IMR-90 (cell line): ENCODE measurements at regions not wholly inside any gene's neighbourhood (a gene's known extent, or its start where the extent isn't known, plus 50 kb on each side); places are given as distances from the start of the nearest gene placed in this dataset.

ENCODE experiments used
- ATAC-seq: fragments of 200-7000 bp; cut with Tn5 transposase; 2 replicates; pipeline ENCODE4 v1.9.1; 2020; ENCODE audit warnings: low read depth, mild to moderate bottlenecking, moderate library complexity
- BruUV-seq: library from RNA; stranded (reverse); fragments of 400-500 nt; replicated peaks from 2 replicates; lab custom pipeline; 2021; lab: Mats Ljungman, UMichigan
- CTCF ChIA-PET: fragments of 300-600 bp; formaldehyde crosslinking; extraction: SDS; loops from one replicate; lab custom pipeline; 2021; ENCODE audit warnings: antibody characterized with exemption; lab: Yijun Ruan, JAX
- POLR2A ChIA-PET: fragments of 300-600 bp; sonication (Branson Sonifier 250); formaldehyde crosslinking; loops from one replicate; lab custom pipeline; 2022; ENCODE audit warnings: antibody characterized with exemption; ENCODE audit not compliant: unreplicated experiment; lab: Charles Lee
- DNase-seq: peaks from one replicate; pipeline ENCODE4 v3.0.0; 2013
- H2AFZ ChIP-seq: replicated peaks from 2 replicates; pipeline ENCODE3; 2013; ENCODE audit warnings: low read length, mild to moderate bottlenecking; ENCODE audit not compliant: poor library complexity
- H2AK5ac ChIP-seq: 2 replicates; pipeline ENCODE4 v1.6.1; 2013; ENCODE audit warnings: low read depth, low read length, inconsistent platforms
- H2AK9ac ChIP-seq: replicated peaks from 2 replicates; pipeline ENCODE3; 2013; ENCODE audit warnings: mild to moderate bottlenecking, low read depth, low read length, moderate library complexity; ENCODE audit not compliant: poor library complexity
- H2BK120ac ChIP-seq: 2 replicates; pipeline ENCODE4 v1.6.1; 2013; ENCODE audit warnings: low read depth, low read length, inconsistent platforms
- H2BK15ac ChIP-seq: 3 replicates; pipeline ENCODE4 v1.6.1; 2013; ENCODE audit warnings: low read depth, low read length, inconsistent platforms
- H2BK20ac ChIP-seq: 2 replicates; pipeline ENCODE4 v1.6.1; 2013; ENCODE audit warnings: low read depth, mild to moderate bottlenecking, inconsistent platforms, low read length, moderate library complexity
- H2BK5ac ChIP-seq: 2 replicates; pipeline ENCODE4 v1.6.1; 2013; ENCODE audit warnings: mild to moderate bottlenecking, low read depth, low read length, inconsistent platforms; ENCODE audit not compliant: poor library complexity, severe bottlenecking
- H3K14ac ChIP-seq: replicated peaks from 2 replicates; pipeline ENCODE4 v1.6.1; 2013; ENCODE audit warnings: low read depth, low read length, inconsistent platforms
- H3K18ac ChIP-seq: 2 replicates; pipeline ENCODE4 v1.6.1; 2013; ENCODE audit warnings: low read depth, low read length, control low read depth
- H3K23ac ChIP-seq: 2 replicates; pipeline ENCODE4 v1.6.1; 2013; ENCODE audit warnings: low read depth, low read length, inconsistent platforms
- H3K27ac ChIP-seq: 2 replicates; pipeline ENCODE4 v1.5.1; 2013; ENCODE audit warnings: mild to moderate bottlenecking, control low read depth, low read length; ENCODE audit not compliant: insufficient read depth
- H3K27me3 ChIP-seq: 2 replicates; pipeline ENCODE4 v1.6.1; 2013; ENCODE audit warnings: low read length; ENCODE audit not compliant: control insufficient read depth, insufficient read depth
- H3K36me3 ChIP-seq: 2 replicates; pipeline ENCODE4 v1.6.1; 2013; ENCODE audit warnings: low read length, mixed read lengths; ENCODE audit not compliant: control insufficient read depth, insufficient read depth
- H3K4ac ChIP-seq: 2 replicates; pipeline ENCODE4 v1.6.1; 2013; ENCODE audit warnings: low read depth, low read length, inconsistent platforms
- H3K4me1 ChIP-seq: 2 replicates; pipeline ENCODE4 v1.6.1; 2013; ENCODE audit warnings: low read length, mixed read lengths; ENCODE audit not compliant: control insufficient read depth, insufficient read depth
- H3K4me2 ChIP-seq: 2 replicates; pipeline ENCODE4 v1.6.1; 2013; ENCODE audit warnings: low read depth, mild to moderate bottlenecking, control low read depth, low read length, moderate library complexity
- H3K4me3 ChIP-seq: 2 replicates; pipeline ENCODE4 v1.5.1; 2013; ENCODE audit warnings: low read depth, mild to moderate bottlenecking, control low read depth, low read length, moderate library complexity; ENCODE audit not compliant: insufficient read depth
- H3K56ac ChIP-seq: 2 replicates; pipeline ENCODE4 v1.6.1; 2013; ENCODE audit warnings: low read length, inconsistent platforms; ENCODE audit not compliant: insufficient read depth; ENCODE audit errors: extremely low read depth
- H3K79me1 ChIP-seq, 2 experiments: 2 replicates each; pipeline ENCODE4 v1.6.1; 2013; ENCODE audit warnings: low read length in 2 of 2, inconsistent platforms in 1 of 2, low read depth in 1 of 2
- H3K9ac ChIP-seq: 2 replicates; pipeline ENCODE4 v1.6.1; 2013; ENCODE audit warnings: low read depth, low read length, control low read depth
- H3K9me1 ChIP-seq: 2 replicates; pipeline ENCODE4 v1.6.1; 2013; ENCODE audit warnings: low read length, inconsistent platforms; ENCODE audit not compliant: insufficient read depth
- H3K9me3 ChIP-seq: 2 replicates; pipeline ENCODE4 v1.6.1; 2013; ENCODE audit warnings: low read length; ENCODE audit not compliant: control insufficient read depth, insufficient read depth
- H4K20me1 ChIP-seq: 2 replicates; pipeline ENCODE4 v1.6.1; 2013; ENCODE audit warnings: low read length, inconsistent platforms; ENCODE audit not compliant: insufficient read depth
- H4K5ac ChIP-seq: 2 replicates; pipeline ENCODE4 v1.6.1; 2013; ENCODE audit warnings: mild to moderate bottlenecking, low read depth, low read length, control low read depth
- H4K8ac ChIP-seq, 2 experiments: 2 replicates each; pipeline ENCODE4 v1.6.1; 2013; ENCODE audit warnings: low read depth in 2 of 2, low read length in 2 of 2, control low read depth in 1 of 2, inconsistent platforms in 1 of 2
- H4K91ac ChIP-seq: 2 replicates; pipeline ENCODE4 v1.6.1; 2013; ENCODE audit warnings: low read depth, low read length, inconsistent platforms; ENCODE audit not compliant: insufficient read depth
- BHLHE40 ChIP-seq: fragments of 150-350 bp; IDR thresholded peaks from 2 replicates; pipeline ENCODE4 v1.6.1; 2016; ENCODE audit warnings: mild to moderate bottlenecking, low read depth, low read length
- CEBPB ChIP-seq: IDR thresholded peaks from 2 replicates; pipeline ENCODE4 v1.6.1; 2012; ENCODE audit warnings: low read depth, low read length, improper control_type of control experiment
- CHD1 ChIP-seq: IDR thresholded peaks from 2 replicates; pipeline ENCODE4 v1.6.1; 2012; ENCODE audit warnings: low read depth, low read length, improper control_type of control experiment
- CTCF ChIP-seq: conservative IDR thresholded peaks from 2 replicates; pipeline ENCODE4 v1.5.1; 2012; ENCODE audit warnings: mild to moderate bottlenecking, low read depth, low read length, improper control_type of control experiment
- ELK1 ChIP-seq: fragments of 150-350 bp; IDR thresholded peaks from 2 replicates; pipeline ENCODE4 v1.6.1; 2016; ENCODE audit warnings: low read depth, mild to moderate bottlenecking, low read length, moderate library complexity, borderline replicate concordance
- FOS ChIP-seq: fragments of 150-350 bp; IDR thresholded peaks from 2 replicates; pipeline ENCODE4 v1.6.1; 2016; ENCODE audit warnings: low read depth, low read length
- MAFK ChIP-seq: IDR thresholded peaks from 2 replicates; pipeline ENCODE4 v1.6.1; 2012; ENCODE audit warnings: low read depth, low read length, improper control_type of control experiment
- MAZ ChIP-seq: IDR thresholded peaks from 2 replicates; pipeline ENCODE4 v1.6.1; 2012; ENCODE audit warnings: low read depth, mild to moderate bottlenecking, low read length, improper control_type of control experiment, moderate library complexity, borderline replicate concordance
- MXI1 ChIP-seq: IDR thresholded peaks from 2 replicates; pipeline ENCODE4 v1.6.1; 2012; ENCODE audit warnings: low read depth, mild to moderate bottlenecking, low read length, moderate library complexity, borderline replicate concordance
- NFE2L2 ChIP-seq: fragments of 150-350 bp; IDR thresholded peaks from 2 replicates; pipeline ENCODE4 v1.6.1; 2016; ENCODE audit warnings: low read depth, mild to moderate bottlenecking, low read length
- POLR2A ChIP-seq: IDR thresholded peaks from 2 replicates; pipeline ENCODE4 v1.6.1; 2012; ENCODE audit warnings: mild to moderate bottlenecking, low read depth, low read length
- RAD21 ChIP-seq: IDR thresholded peaks from 2 replicates; pipeline ENCODE4 v1.6.1; 2012; ENCODE audit warnings: low read length, improper control_type of control experiment
- RCOR1 ChIP-seq: IDR thresholded peaks from 2 replicates; pipeline ENCODE4 v1.6.1; 2012; ENCODE audit warnings: mild to moderate bottlenecking, low read length, improper control_type of control experiment; ENCODE audit not compliant: insufficient replicate concordance
- RFX5 ChIP-seq: IDR thresholded peaks from 2 replicates; pipeline ENCODE4 v1.8.0; 2012; ENCODE audit warnings: low read depth, mild to moderate bottlenecking, low read length, moderate library complexity
- SMC3 ChIP-seq: fragments of 150-350 bp; IDR thresholded peaks from 2 replicates; pipeline ENCODE4 v1.6.1; 2016; ENCODE audit warnings: low read depth, mild to moderate bottlenecking, antibody characterized with exemption, low read length, moderate library complexity
- USF2 ChIP-seq: fragments of 150-350 bp; IDR thresholded peaks from 2 replicates; pipeline ENCODE4 v1.6.1; 2017; ENCODE audit warnings: mild to moderate bottlenecking, antibody characterized with exemption, low read length, low read depth
- WGBS, 2 experiments: methylation state at CpG; one replicate each; pipeline versions ENCODE4 v1.1.5 to v1.1.7; 2013; ENCODE audit warnings: missing lambda C conversion rate in 2 of 2; ENCODE audit not compliant: insufficient read length in 1 of 2; ENCODE audit errors: extremely low coverage in 2 of 2; 5-methylcytosine and 5-hydroxymethylcytosine counted together
- dilution Hi-C: fragments of 300-500 bp; cut with HindIII; formaldehyde crosslinking; loops from one replicate; pipeline ENCODE4 v1.14.3; 2018; ENCODE audit warnings: low sequenced_read_pairs; ENCODE audit not compliant: unreplicated experiment
- in situ Hi-C: fragments of 300-500 bp; cut with MboI; formaldehyde crosslinking; loops from 3 replicates; pipeline ENCODE4 v1.14.3; 2019; ENCODE audit warnings: low sequenced_read_pairs, inconsistent platforms, mixed read lengths
- intact Hi-C: fragments of 100-400 bp; cut with micrococcal nuclease; formaldehyde crosslinking; loops from 2 replicates; pipeline ENCODE4 v1.10.0; 2022

GRCh38 chr1:192522673-192523072 lies 52.9 kb upstream of the RGS1 start:
- in situ Hi-C loops: no loop called here
- H3K79me1 ChIP-seq: no peaks in the 10 kb centered on the region
- no peak overlapping the region for H4K8ac ChIP-seq
- H3K27me3 ChIP-seq: no peaks in the 10 kb centered on the region
- H3K23ac ChIP-seq: no peak overlapping the region
- H2BK120ac ChIP-seq: no peak overlapping the region
- H2AFZ ChIP-seq: no peak overlapping the region
- peaks cover 4% of the 10 kb centered on the region; the same call in 1 of the 2 replicates for H3K4me1 ChIP-seq
- H3K18ac ChIP-seq: no peak overlapping the region
- H2BK5ac ChIP-seq: no peak overlapping the region
- no peak overlapping the region for H3K4ac ChIP-seq
- H3K14ac ChIP-seq: no peak overlapping the region
- no peak overlapping the region for H2BK20ac ChIP-seq
- ChIA-PET POLR2A (no interaction called here), CTCF (no interaction called here)
- H3K4me2 ChIP-seq: no peak overlapping the region
- no peak overlapping the region for H3K27ac ChIP-seq
- no peak overlapping the region for H2AK5ac ChIP-seq
- no peaks in the 10 kb centered on the region for H3K9me1 ChIP-seq
- no peak overlapping the region for H3K9ac ChIP-seq
- DNase-seq (no peak), ATAC-seq (no peak)
- no CpG with 5 or more reads among the region's 5 CpGs for WGBS, 2 experiments
- no peak overlapping the region for H2AK9ac ChIP-seq
- H3K9me3 ChIP-seq: no peaks in the 10 kb centered on the region
- H2BK15ac ChIP-seq: no peak overlapping the region
- no peaks in the 10 kb centered on the region for H3K36me3 ChIP-seq
- TF ChIP-seq NFE2L2 (no peak), MXI1 (no peak), RCOR1 (no peak), SMC3 (no peak), CTCF (no peak), CHD1 (no peak), POLR2A (no peak), BHLHE40 (no peak), FOS (no peak), USF2 (no peak), RAD21 (no peak), RFX5 (no peak), ELK1 (no peak), MAZ (no peak), CEBPB (no peak), MAFK (no peak)
- intact Hi-C loops: no loop called here
- dilution Hi-C loops: no loop called here
- H4K20me1 ChIP-seq: no peaks in the 10 kb centered on the region
- BruUV-seq: no TSS peak
- H3K56ac ChIP-seq: no peak overlapping the region
- no peak overlapping the region for H3K4me3 ChIP-seq
- H4K5ac ChIP-seq: no peak overlapping the region
- H4K91ac ChIP-seq: no peak overlapping the region
